Hepatocyte (in vitro differentiated cells): ENCODE measurements at regions not wholly inside any gene's neighbourhood (a gene's known extent, or its start where the extent isn't known, plus 50 kb on each side); places are given as distances from the start of the nearest gene placed in this dataset.

ENCODE experiments used
- EZH2 ChIP-seq: fragments of 200-600 bp; sonication (generic); IDR thresholded peaks from 2 replicates; pipeline ENCODE4 v1.6.1; 2016; ENCODE audit warnings: antibody characterized with exemption, mild to moderate bottlenecking, borderline replicate concordance
- TF ChIP-seq, protein P1 (sequence below): fragments of 200-600 bp; sonication (generic); IDR thresholded peaks from 2 replicates; pipeline ENCODE4 v1.5.1; 2016; ENCODE audit warnings: antibody characterized with exemption, mild to moderate bottlenecking; ENCODE audit not compliant: poor library complexity

DNA sequence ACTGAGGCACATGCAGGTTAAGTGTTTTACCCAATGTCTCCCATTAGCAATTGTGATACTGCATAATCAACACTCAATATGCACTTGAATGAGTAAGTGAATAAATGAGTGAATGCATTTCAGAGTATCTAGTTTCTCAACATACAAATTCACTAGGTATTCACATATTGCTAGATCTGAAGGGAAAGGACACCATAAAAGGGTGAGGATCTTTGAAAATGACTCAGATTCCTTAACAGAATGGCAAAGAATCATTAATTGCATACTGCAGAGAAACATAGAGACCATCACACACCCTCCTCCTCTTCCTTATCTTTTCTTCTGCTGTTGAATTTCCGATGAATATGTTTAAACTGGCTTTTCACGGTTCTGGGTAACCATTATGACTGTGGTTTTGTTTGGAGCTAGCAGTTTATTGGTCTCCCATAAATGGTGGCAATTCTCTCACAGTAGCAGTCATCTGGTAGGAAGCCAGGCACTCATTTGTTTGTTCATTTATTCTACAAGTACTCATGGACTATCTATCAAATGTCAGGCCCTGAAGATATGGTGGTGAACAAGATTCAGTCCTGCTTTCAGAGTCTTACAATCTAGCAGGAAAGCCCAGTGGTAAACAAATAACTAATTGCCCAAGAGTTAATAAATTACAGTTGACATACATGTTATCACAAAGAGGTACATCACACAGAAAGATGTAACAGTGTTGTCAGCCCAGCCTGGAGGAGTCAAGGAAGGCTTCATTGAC is 70.2 kb downstream of the LLPH start:
- TF ChIP-seq, protein P1, sequence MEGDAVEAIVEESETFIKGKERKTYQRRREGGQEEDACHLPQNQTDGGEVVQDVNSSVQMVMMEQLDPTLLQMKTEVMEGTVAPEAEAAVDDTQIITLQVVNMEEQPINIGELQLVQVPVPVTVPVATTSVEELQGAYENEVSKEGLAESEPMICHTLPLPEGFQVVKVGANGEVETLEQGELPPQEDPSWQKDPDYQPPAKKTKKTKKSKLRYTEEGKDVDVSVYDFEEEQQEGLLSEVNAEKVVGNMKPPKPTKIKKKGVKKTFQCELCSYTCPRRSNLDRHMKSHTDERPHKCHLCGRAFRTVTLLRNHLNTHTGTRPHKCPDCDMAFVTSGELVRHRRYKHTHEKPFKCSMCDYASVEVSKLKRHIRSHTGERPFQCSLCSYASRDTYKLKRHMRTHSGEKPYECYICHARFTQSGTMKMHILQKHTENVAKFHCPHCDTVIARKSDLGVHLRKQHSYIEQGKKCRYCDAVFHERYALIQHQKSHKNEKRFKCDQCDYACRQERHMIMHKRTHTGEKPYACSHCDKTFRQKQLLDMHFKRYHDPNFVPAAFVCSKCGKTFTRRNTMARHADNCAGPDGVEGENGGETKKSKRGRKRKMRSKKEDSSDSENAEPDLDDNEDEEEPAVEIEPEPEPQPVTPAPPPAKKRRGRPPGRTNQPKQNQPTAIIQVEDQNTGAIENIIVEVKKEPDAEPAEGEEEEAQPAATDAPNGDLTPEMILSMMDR: no peak
- TF ChIP-seq EZH2: no peak
